SK-N-SH treated with all-trans-retinoic acid at 6 μM for 48 hours (cell line): ENCODE measurements at regions not wholly inside any gene's neighbourhood (a gene's known extent, or its start where the extent isn't known, plus 50 kb on each side); places are given as distances from the start of the nearest gene placed in this dataset.

Experiments
- ARNTL ChIP-seq: fragments of 450-650 bp; formaldehyde crosslinking; IDR thresholded peaks from 2 replicates; pipeline ENCODE4 v1.5.0; 2020; ENCODE audit warnings: low read depth, mild to moderate bottlenecking, moderate library complexity, borderline replicate concordance
- GLIS3 ChIP-seq: fragments of 250-450 bp; sonication (Bioruptor Pico); IDR thresholded peaks from 2 replicates; pipeline ENCODE4 v1.5.0; 2020; ENCODE audit warnings: mild to moderate bottlenecking, moderate library complexity
- PATZ1 ChIP-seq: fragments of 250-450 bp; sonication (Bioruptor Pico); IDR thresholded peaks from 2 replicates; pipeline ENCODE4 v1.8.0; 2020; ENCODE audit warnings: mild to moderate bottlenecking, moderate library complexity, borderline replicate concordance
- POU6F1 ChIP-seq: fragments of 250-450 bp; sonication (Bioruptor Pico); IDR thresholded peaks from 2 replicates; pipeline ENCODE4 v1.8.0; 2021; ENCODE audit warnings: low read depth, mild to moderate bottlenecking, moderate library complexity, borderline replicate concordance
- PPARA ChIP-seq: fragments of 250-450 bp; sonication (Bioruptor Pico); IDR thresholded peaks from 2 replicates; pipeline ENCODE4 v1.5.0; 2020; ENCODE audit warnings: mild to moderate bottlenecking, borderline replicate concordance
- ZC3H10 ChIP-seq: fragments of 250-450 bp; sonication (Bioruptor Pico); IDR thresholded peaks from 2 replicates; pipeline ENCODE4 v1.5.1; 2021; ENCODE audit warnings: mild to moderate bottlenecking, moderate library complexity
- ZFP3 ChIP-seq: fragments of 250-450 bp; sonication (Bioruptor Pico); IDR thresholded peaks from 2 replicates; pipeline ENCODE4 v1.5.0; 2020; ENCODE audit warnings: mild to moderate bottlenecking, moderate library complexity

GRCh38 chr12:23197266-23197665 lies 572.3 kb downstream of the ETNK1 start:
- TF ChIP-seq POU6F1 (CRISPR knock-in tag) (no peak), ZFP3 (no peak), PATZ1 (no peak), PPARA (CRISPR knock-in tag) (no peak), ARNTL (CRISPR knock-in tag) (no peak), ZC3H10 (no peak), GLIS3 (CRISPR knock-in tag) (no peak)
